ENCODE measurements at regions not wholly inside any gene's neighbourhood (a gene's known extent, or its start where the extent isn't known, plus 50 kb on each side); places are given as distances from the start of the nearest gene placed in this dataset.

DNA sequence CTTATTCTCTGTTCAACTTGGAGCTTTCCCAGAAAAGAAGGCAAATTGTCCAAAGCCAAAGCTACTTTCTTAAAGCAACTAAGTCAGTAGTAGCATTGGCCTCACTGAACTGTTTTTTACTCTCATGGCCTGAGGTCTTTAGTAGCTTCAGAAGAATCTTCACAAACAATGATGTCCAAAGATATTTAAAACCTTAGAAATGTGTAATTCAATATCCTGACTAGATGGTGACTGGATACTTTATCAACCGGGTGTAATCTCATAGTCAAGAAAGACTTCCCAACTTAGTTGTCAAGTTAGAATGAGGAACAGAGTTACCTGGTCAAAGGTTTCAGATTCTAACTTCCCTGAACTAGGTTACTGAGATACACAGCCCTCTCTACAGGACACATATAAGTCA is 226.3 kb upstream of the ARHGEF26 start:
- H3K4me2 ChIP-seq (ENCODE audit: low read length) = no peak overlapping the region
- H3K79me2 ChIP-seq (ENCODE audit: control insufficient read depth, low read length) = no peaks in the 10 kb centered on the region
- no peaks in the 10 kb centered on the region for H3K9me2 ChIP-seq (replicated peaks; ENCODE audit: control insufficient read depth, low read length)
- H3K36me3 ChIP-seq (ENCODE audit: control insufficient read depth, low read length) = no peaks in the 10 kb centered on the region
- no peaks in the 10 kb centered on the region for H3K4me1 ChIP-seq (ENCODE audit: control insufficient read depth, low read length)
- H3K27me3 ChIP-seq (ENCODE audit: control insufficient read depth, low read length) = no peaks in the 10 kb centered on the region
- no peaks in the 10 kb centered on the region for H3F3A ChIP-seq (ENCODE audit: control insufficient read depth, insufficient read depth)
- TF ChIP-seq EZH2phosphoT487 (IDR thresholded peaks at IDR 0.05; ENCODE audit: borderline replicate concordance, low read length) = no peak
- TF ChIP-seq, protein P1, sequence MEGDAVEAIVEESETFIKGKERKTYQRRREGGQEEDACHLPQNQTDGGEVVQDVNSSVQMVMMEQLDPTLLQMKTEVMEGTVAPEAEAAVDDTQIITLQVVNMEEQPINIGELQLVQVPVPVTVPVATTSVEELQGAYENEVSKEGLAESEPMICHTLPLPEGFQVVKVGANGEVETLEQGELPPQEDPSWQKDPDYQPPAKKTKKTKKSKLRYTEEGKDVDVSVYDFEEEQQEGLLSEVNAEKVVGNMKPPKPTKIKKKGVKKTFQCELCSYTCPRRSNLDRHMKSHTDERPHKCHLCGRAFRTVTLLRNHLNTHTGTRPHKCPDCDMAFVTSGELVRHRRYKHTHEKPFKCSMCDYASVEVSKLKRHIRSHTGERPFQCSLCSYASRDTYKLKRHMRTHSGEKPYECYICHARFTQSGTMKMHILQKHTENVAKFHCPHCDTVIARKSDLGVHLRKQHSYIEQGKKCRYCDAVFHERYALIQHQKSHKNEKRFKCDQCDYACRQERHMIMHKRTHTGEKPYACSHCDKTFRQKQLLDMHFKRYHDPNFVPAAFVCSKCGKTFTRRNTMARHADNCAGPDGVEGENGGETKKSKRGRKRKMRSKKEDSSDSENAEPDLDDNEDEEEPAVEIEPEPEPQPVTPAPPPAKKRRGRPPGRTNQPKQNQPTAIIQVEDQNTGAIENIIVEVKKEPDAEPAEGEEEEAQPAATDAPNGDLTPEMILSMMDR (IDR thresholded peaks at IDR 0.05; ENCODE audit: low read depth, low read length, poor library complexity, severe bottlenecking) = no peak
- no peak overlapping the region for H3K27ac ChIP-seq (ENCODE audit: low read depth, low read length)
- H3K4me3 ChIP-seq (ENCODE audit: low read length) = no peak overlapping the region
- no peaks in the 10 kb centered on the region for H4K20me1 ChIP-seq (ENCODE audit: control insufficient read depth, insufficient read depth, low read depth, low read length)
- no peaks in the 10 kb centered on the region for H3K9me3 ChIP-seq (ENCODE audit: control insufficient read depth, insufficient read depth, low read length)

DNA sequence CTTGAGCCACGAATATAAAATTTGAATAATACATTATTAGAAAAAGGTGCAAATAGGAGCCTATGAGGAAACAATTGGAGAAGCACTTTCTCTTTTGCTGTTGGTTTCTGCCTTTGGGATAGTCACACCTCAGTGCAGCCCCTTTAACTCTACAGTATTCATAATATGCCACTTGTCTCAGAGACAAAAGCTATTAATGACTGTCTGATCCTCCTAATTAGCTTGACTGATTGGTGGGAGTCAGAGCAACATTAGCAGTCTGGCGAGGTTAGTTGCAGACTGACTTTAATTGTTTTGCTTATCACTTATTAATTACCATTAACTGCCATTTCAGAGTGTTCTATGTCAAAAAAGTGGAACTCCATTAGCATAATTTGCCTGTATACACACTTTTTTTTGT is 225.0 kb upstream of the ARHGEF26 start:
- H4K20me1 ChIP-seq (ENCODE audit: control insufficient read depth, insufficient read depth, low read depth, low read length) = no peaks in the 10 kb centered on the region
- no peak overlapping the region for H3K4me3 ChIP-seq (ENCODE audit: low read length)
- no peak overlapping the region for H3K4me2 ChIP-seq (ENCODE audit: low read length)
- no peaks in the 10 kb centered on the region for H3K79me2 ChIP-seq (ENCODE audit: control insufficient read depth, low read length)
- H3F3A ChIP-seq (ENCODE audit: control insufficient read depth, insufficient read depth) = no peaks in the 10 kb centered on the region
- no peaks in the 10 kb centered on the region for H3K36me3 ChIP-seq (ENCODE audit: control insufficient read depth, low read length)
- H3K27me3 ChIP-seq (ENCODE audit: control insufficient read depth, low read length) = no peaks in the 10 kb centered on the region
- no peaks in the 10 kb centered on the region for H3K4me1 ChIP-seq (ENCODE audit: control insufficient read depth, low read length)
- no peak overlapping the region for H3K27ac ChIP-seq (ENCODE audit: low read depth, low read length)
- H3K9me3 ChIP-seq (ENCODE audit: control insufficient read depth, insufficient read depth, low read length) = no peaks in the 10 kb centered on the region
- no peaks in the 10 kb centered on the region for H3K9me2 ChIP-seq (replicated peaks; ENCODE audit: control insufficient read depth, low read length)
- no peak for TF ChIP-seq EZH2phosphoT487 (IDR thresholded peaks at IDR 0.05; ENCODE audit: borderline replicate concordance, low read length)
- TF ChIP-seq, protein P1 (IDR thresholded peaks at IDR 0.05; ENCODE audit: low read depth, low read length, poor library complexity, severe bottlenecking) = no peak

DNA sequence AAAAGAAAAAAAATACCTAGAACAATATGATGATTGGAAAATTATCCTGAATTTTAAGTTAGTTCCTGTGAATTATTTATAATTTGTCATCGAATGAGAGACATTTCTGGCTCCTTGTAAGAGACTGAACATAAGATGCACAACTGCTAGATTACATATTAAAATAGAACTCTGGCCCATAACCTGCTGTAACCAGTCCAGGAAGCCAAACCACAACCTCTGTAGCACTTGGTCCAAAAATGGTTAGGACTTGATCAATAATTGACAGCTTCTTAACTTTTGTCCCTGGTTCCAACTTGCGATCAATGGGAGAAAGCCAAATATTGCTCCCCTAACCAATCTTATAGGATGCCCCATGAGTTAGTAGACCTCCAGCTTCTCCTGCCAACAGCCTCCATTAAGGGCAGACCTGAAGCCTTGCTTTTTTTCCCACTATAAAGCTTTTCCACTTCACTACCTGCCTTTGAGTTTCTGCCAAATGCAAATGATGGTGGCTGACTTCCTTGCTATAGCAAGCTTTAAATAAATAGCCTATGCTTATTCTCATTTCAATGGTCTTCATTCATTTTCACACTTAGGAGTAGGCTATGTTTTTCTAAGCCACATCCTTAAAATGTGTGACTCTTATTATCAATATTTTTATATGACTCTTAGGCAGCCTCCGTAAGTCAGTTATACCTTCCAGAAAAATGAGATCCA is 224.0 kb upstream of the ARHGEF26 start:
- Histone ChIP-seq H4K20me1 (ENCODE audit: control insufficient read depth, insufficient read depth, low read depth, low read length) (no peaks in the 10 kb centered on the region), H3K9me2 (replicated peaks; ENCODE audit: control insufficient read depth, low read length) (no peaks in the 10 kb centered on the region), H3K27ac (ENCODE audit: low read depth, low read length) (no peak overlapping the region), H3K36me3 (ENCODE audit: control insufficient read depth, low read length) (no peaks in the 10 kb centered on the region), H3K79me2 (ENCODE audit: control insufficient read depth, low read length) (no peaks in the 10 kb centered on the region), H3K9me3 (ENCODE audit: control insufficient read depth, insufficient read depth, low read length) (no peaks in the 10 kb centered on the region), H3K4me1 (ENCODE audit: control insufficient read depth, low read length) (no peaks in the 10 kb centered on the region), H3F3A (ENCODE audit: control insufficient read depth, insufficient read depth) (no peaks in the 10 kb centered on the region), H3K4me2 (ENCODE audit: low read length) (no peak overlapping the region), H3K27me3 (ENCODE audit: control insufficient read depth, low read length) (no peaks in the 10 kb centered on the region), H3K4me3 (ENCODE audit: low read length) (no peak overlapping the region)
- TF ChIP-seq EZH2phosphoT487 (IDR thresholded peaks at IDR 0.05; ENCODE audit: borderline replicate concordance, low read length) = no peak
- TF ChIP-seq, protein P1 (IDR thresholded peaks at IDR 0.05; ENCODE audit: low read depth, low read length, poor library complexity, severe bottlenecking) = no peak
